Right renal cortex interstitium (tissue), 3 donors: ENCODE measurements at regions not wholly inside any gene's neighbourhood (a gene's known extent, or its start where the extent isn't known, plus 50 kb on each side); places are given as distances from the start of the nearest gene placed in this dataset.
A peak's percentile ranks its signal among the peaks of the same experiment; 100 is the strongest.

Experiments used
- DNase-seq, 3 donors: peaks; one replicate each; pipeline ENCODE4 v3.0.0-alpha.2; 2013; ENCODE audit warnings: low read depth in 3 of 3, low spot score in 2 of 3

- DNase-seq = peak; percentile 29 to 43 (median 40)
Observed at GRCh38 chr6:30396833-30397479, 52.0 kb downstream of the RPP21 start.

- DNase-seq = no peak
Observed at GRCh38 chr6:30397697-30398096, 52.7 kb downstream of the RPP21 start.

DNA sequence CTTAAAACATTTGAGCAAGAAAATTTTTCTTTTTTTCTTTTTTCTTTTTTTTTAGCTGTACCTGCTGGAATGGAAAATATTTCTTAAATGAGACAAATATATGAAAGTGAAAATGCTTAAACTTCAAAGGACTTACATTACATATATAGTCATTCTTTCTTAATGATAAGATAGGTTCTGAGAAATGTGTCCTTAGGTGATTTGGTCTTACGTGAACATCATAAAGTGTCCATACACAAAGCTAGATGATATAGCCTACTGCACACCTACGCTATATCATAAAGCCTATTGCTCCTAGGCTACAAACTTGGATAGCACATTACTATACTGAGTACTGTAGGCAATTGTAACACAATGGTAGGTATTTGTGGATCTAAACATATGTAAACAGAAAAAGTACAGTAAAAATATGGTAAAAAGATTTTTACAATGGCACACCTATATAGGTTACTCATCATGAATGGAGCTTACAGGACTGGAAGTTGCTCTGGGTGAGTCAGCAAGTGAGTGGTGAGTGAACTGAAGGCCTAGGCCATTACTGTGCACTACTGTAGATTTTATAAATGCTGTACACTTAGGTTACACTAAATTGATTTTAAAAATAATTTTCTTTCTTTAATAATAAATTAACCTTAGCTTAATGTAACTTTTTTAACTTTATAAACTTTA is 54.6 kb downstream of the RPP21 start:
- DNase-seq = no peak

GRCh38 chr6:30405934-30406333 is 61.0 kb downstream of the RPP21 start:
- no peak for DNase-seq

GRCh38 chr6:30409184-30409583 is 64.2 kb downstream of the RPP21 start:
- DNase-seq = no peak

- peak in 1 of 3 donors; percentile 1 for DNase-seq
Observed at GRCh38 chr6:30411515-30412207, 66.7 kb downstream of the RPP21 start.

- DNase-seq = no peak
Observed at GRCh38 chr6:30418448-30418847, 70.9 kb upstream of the HLA-E start.

- DNase-seq = no peak
Observed at GRCh38 chr6:30424549-30424948, 64.8 kb upstream of the HLA-E start.
